ENCODE measurements at regions not wholly inside any gene's neighbourhood (a gene's known extent, or its start where the extent isn't known, plus 50 kb on each side); places are given as distances from the start of the nearest gene placed in this dataset.
"Not testable (repeated sequence)": the region's sequence is repeated elsewhere in the genome, so short reads cannot be mapped to it uniquely, and the experiment has no call there.

DNA sequence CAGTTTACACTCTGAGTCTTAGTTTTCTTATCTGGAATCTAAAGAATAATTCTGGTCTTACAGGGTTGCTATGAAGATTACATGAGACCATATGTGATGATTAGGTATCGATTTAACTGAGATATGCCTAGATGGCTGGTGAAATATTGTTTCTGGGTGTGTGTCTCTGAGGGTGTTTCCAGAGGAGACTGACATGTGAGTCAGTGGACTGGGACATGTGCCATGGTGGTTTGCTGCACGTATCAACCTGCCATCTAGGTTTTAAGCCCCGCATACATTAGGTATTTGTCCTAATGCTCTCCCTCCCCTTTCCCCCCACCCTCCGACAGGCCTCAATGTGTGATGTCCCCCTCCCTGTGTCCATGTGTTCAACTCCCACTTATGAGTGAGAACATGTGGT, 186.0 kb upstream of the CXorf66 start:
- TF ChIP-seq EHMT2 (IDR thresholded peaks at IDR 0.05; ENCODE audit: low read depth) (no peak), CEBPB (IDR thresholded peaks at IDR 0.05) (no peak), NR3C1 (IDR thresholded peaks at IDR 0.05) (no peak), HDAC2 (IDR thresholded peaks at IDR 0.05) (no peak)
- TF ChIP-seq, protein P1, sequence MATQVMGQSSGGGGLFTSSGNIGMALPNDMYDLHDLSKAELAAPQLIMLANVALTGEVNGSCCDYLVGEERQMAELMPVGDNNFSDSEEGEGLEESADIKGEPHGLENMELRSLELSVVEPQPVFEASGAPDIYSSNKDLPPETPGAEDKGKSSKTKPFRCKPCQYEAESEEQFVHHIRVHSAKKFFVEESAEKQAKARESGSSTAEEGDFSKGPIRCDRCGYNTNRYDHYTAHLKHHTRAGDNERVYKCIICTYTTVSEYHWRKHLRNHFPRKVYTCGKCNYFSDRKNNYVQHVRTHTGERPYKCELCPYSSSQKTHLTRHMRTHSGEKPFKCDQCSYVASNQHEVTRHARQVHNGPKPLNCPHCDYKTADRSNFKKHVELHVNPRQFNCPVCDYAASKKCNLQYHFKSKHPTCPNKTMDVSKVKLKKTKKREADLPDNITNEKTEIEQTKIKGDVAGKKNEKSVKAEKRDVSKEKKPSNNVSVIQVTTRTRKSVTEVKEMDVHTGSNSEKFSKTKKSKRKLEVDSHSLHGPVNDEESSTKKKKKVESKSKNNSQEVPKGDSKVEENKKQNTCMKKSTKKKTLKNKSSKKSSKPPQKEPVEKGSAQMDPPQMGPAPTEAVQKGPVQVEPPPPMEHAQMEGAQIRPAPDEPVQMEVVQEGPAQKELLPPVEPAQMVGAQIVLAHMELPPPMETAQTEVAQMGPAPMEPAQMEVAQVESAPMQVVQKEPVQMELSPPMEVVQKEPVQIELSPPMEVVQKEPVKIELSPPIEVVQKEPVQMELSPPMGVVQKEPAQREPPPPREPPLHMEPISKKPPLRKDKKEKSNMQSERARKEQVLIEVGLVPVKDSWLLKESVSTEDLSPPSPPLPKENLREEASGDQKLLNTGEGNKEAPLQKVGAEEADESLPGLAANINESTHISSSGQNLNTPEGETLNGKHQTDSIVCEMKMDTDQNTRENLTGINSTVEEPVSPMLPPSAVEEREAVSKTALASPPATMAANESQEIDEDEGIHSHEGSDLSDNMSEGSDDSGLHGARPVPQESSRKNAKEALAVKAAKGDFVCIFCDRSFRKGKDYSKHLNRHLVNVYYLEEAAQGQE (IDR thresholded peaks at IDR 0.05), result no peak
- H3K4me1 ChIP-seq, result no peaks in the 10 kb centered on the region
- H3K9me3 ChIP-seq, result no peaks in the 10 kb centered on the region
- H3K4me3 ChIP-seq, result no peak overlapping the region
- H3K4me2 ChIP-seq, result no peak overlapping the region
- H3K27ac ChIP-seq, result no peak overlapping the region
- 10% methylated on average over 3 of the region's 4 CpGs for WGBS (ENCODE audit: missing lambda C conversion rate)
- FAIRE-seq, result no peak
- DNase-seq (ENCODE audit: low read depth in 1 of 2, low spot score in 1 of 2), result no peak
- ATAC-seq, result no peak
- CTCF ChIA-PET, result no interaction called here
- POLR2A ChIA-PET, result no interaction called here

DNA sequence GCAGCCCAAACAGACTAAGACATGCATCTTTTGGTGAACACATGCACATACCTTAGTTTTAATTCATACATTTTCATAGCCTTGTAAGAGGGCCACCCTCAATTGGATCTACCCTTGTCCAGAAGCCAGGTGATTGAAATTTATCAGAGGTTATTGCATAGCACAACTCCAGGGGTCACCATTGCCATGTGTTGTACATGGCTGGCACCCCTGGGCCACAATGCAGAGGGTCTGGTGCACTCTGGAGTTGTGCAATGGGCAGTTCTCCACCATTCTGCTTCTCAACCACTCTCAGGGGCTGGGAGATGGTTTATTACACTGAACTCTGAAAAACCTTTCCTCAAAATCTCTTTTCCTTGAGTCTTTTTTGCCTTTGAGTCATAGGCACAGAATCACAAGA, 184.4 kb upstream of the CXorf66 start:
- ATAC-seq (no peak), FAIRE-seq (no peak), DNase-seq (ENCODE audit: low read depth in 1 of 2, low spot score in 1 of 2) (no peak)
- Histone ChIP-seq H3K4me3 (no peak overlapping the region), H3K9me3 (no peaks in the 10 kb centered on the region), H3K27ac (no peak overlapping the region), H3K4me2 (no peak overlapping the region), H3K4me1 (no peaks in the 10 kb centered on the region)
- TF ChIP-seq, protein P2, sequence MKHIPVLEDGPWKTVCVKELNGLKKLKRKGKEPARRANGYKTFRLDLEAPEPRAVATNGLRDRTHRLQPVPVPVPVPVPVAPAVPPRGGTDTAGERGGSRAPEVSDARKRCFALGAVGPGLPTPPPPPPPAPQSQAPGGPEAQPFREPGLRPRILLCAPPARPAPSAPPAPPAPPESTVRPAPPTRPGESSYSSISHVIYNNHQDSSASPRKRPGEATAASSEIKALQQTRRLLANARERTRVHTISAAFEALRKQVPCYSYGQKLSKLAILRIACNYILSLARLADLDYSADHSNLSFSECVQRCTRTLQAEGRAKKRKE (CRISPR knock-in tag; IDR thresholded peaks at IDR 0.05; ENCODE audit: low read depth), result no peak
- POLR2A ChIA-PET, result no interaction called here
- CTCF ChIA-PET, result no interaction called here

DNA sequence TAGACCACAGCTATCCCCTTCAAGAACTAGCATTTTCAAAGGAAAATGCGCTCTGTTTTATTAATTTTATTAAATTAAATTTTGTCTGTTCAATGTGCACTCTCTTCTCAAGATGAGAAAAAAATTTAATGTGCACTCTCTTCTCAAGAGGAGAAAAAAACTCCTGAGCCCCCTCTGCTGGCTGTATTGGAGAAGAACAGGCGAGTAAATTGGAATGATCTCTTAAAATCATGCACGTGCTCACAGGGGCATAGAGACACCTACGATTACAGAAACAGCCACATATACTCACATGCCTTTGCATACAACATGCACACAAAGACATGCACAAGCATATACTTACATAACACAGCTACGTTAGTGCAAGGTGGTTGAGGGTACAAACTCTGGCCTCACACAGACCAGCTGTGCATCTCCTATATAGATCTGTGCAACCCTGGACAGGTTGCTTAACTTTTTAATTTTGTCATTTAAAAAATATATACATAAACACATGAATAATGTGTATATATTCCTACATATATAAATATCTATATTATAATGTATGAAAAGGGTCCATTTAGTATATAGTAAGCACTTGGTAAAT, 176.2 kb upstream of the CXorf66 start:
- CTCF ChIA-PET, result interaction anchor here (0.6 to 2.1 kb wide), 13 partner anchors 9 to 1384 kb away, joined by 3 to 15 read pairs (median 4); no protein-coding TSS in a partner anchor

DNA sequence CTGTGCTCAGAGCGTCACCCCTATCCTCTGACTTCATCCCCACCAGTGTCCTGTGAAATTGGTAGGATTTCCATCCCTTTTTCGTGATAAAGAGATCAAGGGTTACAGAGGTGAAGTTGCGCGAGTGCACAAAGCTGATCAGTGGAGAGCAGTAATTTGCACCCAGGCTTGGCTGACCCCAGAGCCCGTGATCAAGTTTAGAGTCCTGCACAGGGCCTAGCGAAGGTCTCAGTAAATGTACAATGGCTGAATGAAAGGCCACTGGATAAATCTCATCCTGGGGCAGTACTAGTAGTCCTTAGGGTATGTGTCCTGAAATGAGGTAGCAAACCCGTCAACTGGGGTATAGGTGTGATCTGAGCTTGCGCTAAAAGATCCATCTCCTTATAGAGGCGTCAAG, 173.2 kb upstream of the CXorf66 start:
- POLR2A ChIA-PET; FAIRE-seq; H3K4me3 ChIP-seq; H3K9me3 ChIP-seq; DNase-seq (ENCODE audit: low read depth in 1 of 2, low spot score in 1 of 2); H3K27ac ChIP-seq; CTCF ChIA-PET; ATAC-seq; H3K4me2 ChIP-seq; H3K4me1 ChIP-seq: not testable (repeated sequence)
- 35% methylated on average over 9 of the region's 9 CpGs for WGBS (ENCODE audit: missing lambda C conversion rate)

More for the DNA sequence above, 176.2 kb upstream of the CXorf66 start:
- DNase-seq (ENCODE audit: low read depth in 1 of 2, low spot score in 1 of 2), result peak; percentile 7 to 35
- POLR2A ChIA-PET, result no interaction called here
- Histone ChIP-seq H3K4me3 (no peak overlapping the region), H3K4me1 (no peaks in the 10 kb centered on the region), H3K27ac (no peak overlapping the region), H3K9me3 (no peaks in the 10 kb centered on the region), H3K4me2 (no peak overlapping the region)
- TF ChIP-seq SMC3 (IDR thresholded peaks at IDR 0.05) (peak; percentile 65; the same call in 2 of the 3 replicates), RAD21 (conservative IDR thresholded peaks at IDR 0.05 in 1 of 2, IDR thresholded peaks at IDR 0.05 in 1 of 2) (peak; percentile 38 to 45), KDM5A (IDR thresholded peaks at IDR 0.05) (no peak), CHD4 (IDR thresholded peaks at IDR 0.05; ENCODE audit: borderline replicate concordance) (no peak), HOXB5 (CRISPR knock-in tag; IDR thresholded peaks at IDR 0.05) (no peak), POLR2A (IDR thresholded peaks at IDR 0.05; ENCODE audit: low read length) (no peak), TFCP2L1 (CRISPR knock-in tag; IDR thresholded peaks at IDR 0.05) (no peak)
- TF ChIP-seq, protein P3, sequence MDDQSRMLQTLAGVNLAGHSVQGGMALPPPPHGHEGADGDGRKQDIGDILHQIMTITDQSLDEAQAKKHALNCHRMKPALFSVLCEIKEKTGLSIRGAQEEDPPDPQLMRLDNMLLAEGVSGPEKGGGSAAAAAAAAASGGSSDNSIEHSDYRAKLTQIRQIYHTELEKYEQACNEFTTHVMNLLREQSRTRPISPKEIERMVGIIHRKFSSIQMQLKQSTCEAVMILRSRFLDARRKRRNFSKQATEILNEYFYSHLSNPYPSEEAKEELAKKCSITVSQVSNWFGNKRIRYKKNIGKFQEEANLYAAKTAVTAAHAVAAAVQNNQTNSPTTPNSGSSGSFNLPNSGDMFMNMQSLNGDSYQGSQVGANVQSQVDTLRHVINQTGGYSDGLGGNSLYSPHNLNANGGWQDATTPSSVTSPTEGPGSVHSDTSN (IDR thresholded peaks at IDR 0.05), result no peak
- TF ChIP-seq, protein P4, sequence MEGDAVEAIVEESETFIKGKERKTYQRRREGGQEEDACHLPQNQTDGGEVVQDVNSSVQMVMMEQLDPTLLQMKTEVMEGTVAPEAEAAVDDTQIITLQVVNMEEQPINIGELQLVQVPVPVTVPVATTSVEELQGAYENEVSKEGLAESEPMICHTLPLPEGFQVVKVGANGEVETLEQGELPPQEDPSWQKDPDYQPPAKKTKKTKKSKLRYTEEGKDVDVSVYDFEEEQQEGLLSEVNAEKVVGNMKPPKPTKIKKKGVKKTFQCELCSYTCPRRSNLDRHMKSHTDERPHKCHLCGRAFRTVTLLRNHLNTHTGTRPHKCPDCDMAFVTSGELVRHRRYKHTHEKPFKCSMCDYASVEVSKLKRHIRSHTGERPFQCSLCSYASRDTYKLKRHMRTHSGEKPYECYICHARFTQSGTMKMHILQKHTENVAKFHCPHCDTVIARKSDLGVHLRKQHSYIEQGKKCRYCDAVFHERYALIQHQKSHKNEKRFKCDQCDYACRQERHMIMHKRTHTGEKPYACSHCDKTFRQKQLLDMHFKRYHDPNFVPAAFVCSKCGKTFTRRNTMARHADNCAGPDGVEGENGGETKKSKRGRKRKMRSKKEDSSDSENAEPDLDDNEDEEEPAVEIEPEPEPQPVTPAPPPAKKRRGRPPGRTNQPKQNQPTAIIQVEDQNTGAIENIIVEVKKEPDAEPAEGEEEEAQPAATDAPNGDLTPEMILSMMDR (IDR thresholded peaks at IDR 0.05), result peak; percentile 50
- ATAC-seq, result peak in 1 of 2 experiments; percentile 63; a peak in 2 of 6 replicates
- 1% methylated on average over 5 of the region's 5 CpGs for WGBS (ENCODE audit: missing lambda C conversion rate)
- FAIRE-seq, result no peak

DNA sequence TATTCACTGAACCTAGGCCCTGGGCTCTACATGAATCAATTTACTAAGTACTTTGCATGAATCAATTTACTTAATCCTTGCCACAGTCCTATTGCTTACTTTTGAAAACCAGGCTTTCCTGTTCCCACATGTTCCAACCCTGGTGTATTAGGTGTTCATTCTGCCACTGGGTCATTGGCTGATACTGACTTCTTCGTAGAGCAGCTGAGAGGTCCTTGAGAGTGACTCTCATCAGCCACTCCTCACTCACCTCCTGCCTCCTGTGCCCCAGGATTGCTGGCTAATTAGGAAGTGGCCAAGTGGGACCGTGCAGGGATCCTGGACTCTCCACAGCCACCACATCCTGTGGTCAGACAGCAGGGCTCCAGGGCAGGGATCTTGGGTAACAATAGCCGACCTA, 172.7 kb upstream of the CXorf66 start:
- 13% methylated on average over 1 of the region's 3 CpGs for WGBS (ENCODE audit: missing lambda C conversion rate)
- H3K4me3 ChIP-seq; ATAC-seq; DNase-seq (ENCODE audit: low read depth in 1 of 2, low spot score in 1 of 2); H3K9me3 ChIP-seq; H3K4me2 ChIP-seq; POLR2A ChIA-PET; CTCF ChIA-PET; H3K27ac ChIP-seq; H3K4me1 ChIP-seq: not testable (repeated sequence)
- peak; percentile 94 for FAIRE-seq

All from A549 (cell line).